Peyer's patch (tissue), 4 donors: ENCODE measurements at regions not wholly inside any gene's neighbourhood (a gene's known extent, or its start where the extent isn't known, plus 50 kb on each side); places are given as distances from the start of the nearest gene placed in this dataset.

Experiments
- DNase-seq, 3 donors: peaks; one replicate each; pipeline ENCODE4 v3.0.0-alpha.2; 2017 to 2019
- H3K27ac ChIP-seq, 4 donors: fragments of 200-600 bp; sonication (generic); one replicate each; pipeline ENCODE4 v1.5.1; 2016 to 2019
- H3K27me3 ChIP-seq, 2 donors: fragments of 200-600 bp; sonication (generic); one replicate each; pipeline ENCODE4 v1.5.1; 2019
- H3K36me3 ChIP-seq, 3 donors: fragments of 200-600 bp; sonication (generic); one replicate each; pipeline ENCODE4 v1.5.1; 2016 to 2019
- H3K4me1 ChIP-seq, 4 donors: fragments of 200-600 bp; sonication (generic); one replicate each; pipeline ENCODE4 v1.5.1; 2016 to 2019
- H3K4me3 ChIP-seq, 4 donors: fragments of 200-600 bp; sonication (generic); 1 replicate in 3 of 4; 2 replicates in 1 of 4; pipeline ENCODE4 v1.5.1; 2016 to 2019; ENCODE audit warnings: mild to moderate bottlenecking in 1 of 4
- H3K9me3 ChIP-seq, 4 donors: fragments of 200-600 bp; sonication (generic); one replicate each; pipeline ENCODE4 v1.5.1; 2016 to 2019; ENCODE audit warnings: mild to moderate bottlenecking in 1 of 4
- POLR2A ChIP-seq, 2 donors: fragments of 450-650 bp; IDR thresholded peaks; one replicate each; pipeline ENCODE4 v1.5.1; 2017; ENCODE audit warnings: antibody characterized with exemption in 2 of 2, mild to moderate bottlenecking in 2 of 2, moderate library complexity in 2 of 2
- TF ChIP-seq, protein P1 (sequence below), 6 experiments: fragments of 450-650 bp in 4 of 6; fragments of 200-600 bp in 2 of 6; sonication (generic) in 1 of 6; IDR thresholded peaks; one replicate each; pipeline ENCODE4 v1.5.1; 2017 to 2019; ENCODE audit warnings: antibody characterized with exemption in 6 of 6, mild to moderate bottlenecking in 3 of 6, moderate library complexity in 1 of 6

DNA sequence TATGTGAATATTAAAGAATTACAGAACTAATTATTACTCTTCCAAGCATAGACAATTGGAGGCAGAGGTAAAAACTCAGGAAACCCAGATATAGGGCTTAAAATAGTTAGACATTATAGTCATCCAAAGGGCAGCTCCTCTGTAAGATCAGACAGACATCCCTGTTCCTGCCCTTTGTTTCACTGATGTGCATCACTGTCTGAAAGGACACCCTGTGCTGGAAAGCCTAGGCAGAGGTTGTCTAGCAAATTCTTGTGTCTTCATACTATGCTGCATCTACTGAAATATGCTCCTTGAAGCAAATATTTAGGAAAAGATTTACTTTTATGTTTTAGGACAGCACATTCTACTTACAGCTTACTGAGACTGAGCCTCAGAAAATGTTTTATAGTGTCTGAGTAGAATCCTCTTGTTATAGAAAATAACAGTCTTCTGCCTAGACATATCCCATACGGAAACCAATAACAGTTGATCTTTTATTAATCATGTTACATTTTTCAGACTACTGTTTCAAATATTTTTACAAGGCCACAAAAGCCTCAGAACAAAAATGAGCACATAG lies 977.3 kb upstream of the CDH2 start:
- Histone ChIP-seq H3K4me3 (no peak overlapping the region), H3K27me3 (no peaks in the 10 kb centered on the region), H3K27ac (no peak overlapping the region), H3K9me3 (no peaks in the 10 kb centered on the region), H3K4me1 (no peaks in the 10 kb centered on the region), H3K36me3 (no peaks in the 10 kb centered on the region)
- no peak for TF ChIP-seq POLR2A (IDR thresholded peaks at IDR 0.05)
- TF ChIP-seq, protein P1, sequence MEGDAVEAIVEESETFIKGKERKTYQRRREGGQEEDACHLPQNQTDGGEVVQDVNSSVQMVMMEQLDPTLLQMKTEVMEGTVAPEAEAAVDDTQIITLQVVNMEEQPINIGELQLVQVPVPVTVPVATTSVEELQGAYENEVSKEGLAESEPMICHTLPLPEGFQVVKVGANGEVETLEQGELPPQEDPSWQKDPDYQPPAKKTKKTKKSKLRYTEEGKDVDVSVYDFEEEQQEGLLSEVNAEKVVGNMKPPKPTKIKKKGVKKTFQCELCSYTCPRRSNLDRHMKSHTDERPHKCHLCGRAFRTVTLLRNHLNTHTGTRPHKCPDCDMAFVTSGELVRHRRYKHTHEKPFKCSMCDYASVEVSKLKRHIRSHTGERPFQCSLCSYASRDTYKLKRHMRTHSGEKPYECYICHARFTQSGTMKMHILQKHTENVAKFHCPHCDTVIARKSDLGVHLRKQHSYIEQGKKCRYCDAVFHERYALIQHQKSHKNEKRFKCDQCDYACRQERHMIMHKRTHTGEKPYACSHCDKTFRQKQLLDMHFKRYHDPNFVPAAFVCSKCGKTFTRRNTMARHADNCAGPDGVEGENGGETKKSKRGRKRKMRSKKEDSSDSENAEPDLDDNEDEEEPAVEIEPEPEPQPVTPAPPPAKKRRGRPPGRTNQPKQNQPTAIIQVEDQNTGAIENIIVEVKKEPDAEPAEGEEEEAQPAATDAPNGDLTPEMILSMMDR (IDR thresholded peaks at IDR 0.05) = no peak
- DNase-seq = no peak

DNA sequence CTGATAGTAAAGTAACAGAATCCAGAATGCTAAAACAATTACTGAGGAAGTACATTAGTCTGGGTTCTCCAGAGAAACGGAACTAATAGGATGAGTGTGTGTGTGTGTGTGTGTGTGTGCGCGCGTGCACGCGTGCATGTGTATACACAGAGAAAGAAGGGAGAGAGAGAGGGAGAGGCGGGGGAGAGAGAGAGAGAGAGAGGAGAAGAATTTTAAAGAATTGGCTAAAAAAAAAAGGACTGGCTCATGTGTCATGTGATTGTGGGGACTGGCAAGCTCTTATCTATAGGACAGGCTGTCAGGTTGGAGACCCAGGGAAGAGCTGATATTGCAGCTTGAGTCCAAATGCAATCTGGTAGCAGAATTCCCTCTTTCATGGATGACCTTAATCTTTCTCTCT lies 976.2 kb upstream of the CDH2 start:
- no peaks in the 10 kb centered on the region for H3K4me1 ChIP-seq
- TF ChIP-seq POLR2A (IDR thresholded peaks at IDR 0.05) = no peak
- TF ChIP-seq, protein P1 (IDR thresholded peaks at IDR 0.05) = no peak
- no peaks in the 10 kb centered on the region for H3K9me3 ChIP-seq
- no peaks in the 10 kb centered on the region for H3K27me3 ChIP-seq
- no peak for DNase-seq
- no peak overlapping the region for H3K4me3 ChIP-seq
- no peaks in the 10 kb centered on the region for H3K36me3 ChIP-seq
- no peak overlapping the region for H3K27ac ChIP-seq

GRCh38 chr18:29147944-29148343 lies 971.0 kb upstream of the CDH2 start:
- H3K4me3 ChIP-seq = no peak overlapping the region
- no peak for DNase-seq
- no peak for TF ChIP-seq POLR2A (IDR thresholded peaks at IDR 0.05)
- TF ChIP-seq, protein P1 (IDR thresholded peaks at IDR 0.05) = no peak
- H3K27me3 ChIP-seq = no peaks in the 10 kb centered on the region
- no peaks in the 10 kb centered on the region for H3K9me3 ChIP-seq
- no peak overlapping the region for H3K27ac ChIP-seq
- no peaks in the 10 kb centered on the region for H3K36me3 ChIP-seq
- no peaks in the 10 kb centered on the region for H3K4me1 ChIP-seq

DNA sequence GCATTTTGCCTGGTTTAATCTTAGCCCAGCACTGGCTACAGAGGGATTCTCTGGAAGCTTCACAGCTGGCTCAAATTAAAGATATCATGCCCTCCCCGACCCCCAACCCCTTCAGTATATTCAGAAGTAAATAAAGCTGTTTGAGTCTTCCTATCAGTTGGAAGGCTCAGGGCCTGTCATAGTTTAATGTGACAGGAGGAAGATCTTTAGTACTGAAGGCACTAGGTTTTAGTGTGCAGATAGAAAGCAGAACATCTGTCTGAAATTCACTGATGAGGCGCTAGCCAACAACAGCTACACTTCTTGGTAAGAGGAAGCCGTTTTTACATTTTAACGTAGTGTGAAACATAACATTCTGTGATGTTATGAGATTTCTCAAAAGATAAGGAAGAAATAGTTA lies 969.1 kb upstream of the CDH2 start:
- no peak overlapping the region for H3K27ac ChIP-seq
- no peaks in the 10 kb centered on the region for H3K36me3 ChIP-seq
- DNase-seq = no peak
- no peaks in the 10 kb centered on the region for H3K9me3 ChIP-seq
- no peaks in the 10 kb centered on the region for H3K4me1 ChIP-seq
- no peaks in the 10 kb centered on the region for H3K27me3 ChIP-seq
- TF ChIP-seq POLR2A (IDR thresholded peaks at IDR 0.05) = no peak
- TF ChIP-seq, protein P1 (IDR thresholded peaks at IDR 0.05) = no peak
- H3K4me3 ChIP-seq = no peak overlapping the region

DNA sequence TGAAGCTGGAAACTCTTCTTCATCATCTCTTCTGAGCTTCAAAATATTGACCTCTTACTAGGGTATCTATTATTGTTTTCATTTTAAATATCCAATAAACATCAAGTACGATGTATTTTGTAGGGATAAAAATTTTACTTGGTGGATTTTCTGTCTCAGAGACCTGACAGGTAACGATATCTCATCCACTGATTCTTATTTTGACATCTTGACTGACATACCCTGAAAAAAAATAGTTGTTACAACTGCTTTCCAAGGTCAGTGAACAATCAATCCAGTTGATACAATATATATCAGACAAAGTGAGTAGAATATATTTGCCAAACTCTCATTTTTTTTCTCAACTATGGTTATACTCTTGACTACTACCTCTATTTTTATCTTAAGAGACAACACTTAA lies 963.7 kb upstream of the CDH2 start:
- no peak for DNase-seq
- H3K27me3 ChIP-seq = no peaks in the 10 kb centered on the region
- H3K4me3 ChIP-seq = no peak overlapping the region
- no peaks in the 10 kb centered on the region for H3K36me3 ChIP-seq
- H3K9me3 ChIP-seq = no peaks in the 10 kb centered on the region
- no peaks in the 10 kb centered on the region for H3K4me1 ChIP-seq
- no peak for TF ChIP-seq POLR2A (IDR thresholded peaks at IDR 0.05)
- TF ChIP-seq, protein P1 (IDR thresholded peaks at IDR 0.05) = no peak
- H3K27ac ChIP-seq = no peak overlapping the region
